UCSD-AML1 (cell line): ENCODE measurements at regions not wholly inside any gene's neighbourhood (a gene's known extent, or its start where the extent isn't known, plus 50 kb on each side); places are given as distances from the start of the nearest gene placed in this dataset.
"Not testable (repeated sequence)": the region's sequence is repeated elsewhere in the genome, so short reads cannot be mapped to it uniquely, and the experiment has no call there.

Experiments
- DNase-seq: peaks from one replicate; lab custom pipeline; 2025; ENCODE audit not compliant: unreplicated experiment; lab: John Stamatoyannopoulos, UW

- DNase-seq, result no peak
Measured at GRCh38 chr5:44942524-44943001, 133.8 kb downstream of the MRPS30 start.

- DNase-seq, result no peak
Measured at GRCh38 chr5:44943647-44944046, 134.9 kb downstream of the MRPS30 start.

GRCh38 chr5:44945743-44946142, 137.0 kb downstream of the MRPS30 start:
- no peak for DNase-seq

- DNase-seq, result no peak
Measured at GRCh38 chr5:44949687-44950086, 140.9 kb downstream of the MRPS30 start.

- no peak for DNase-seq
Measured at GRCh38 chr5:44951371-44951770, 142.6 kb downstream of the MRPS30 start.

- no peak for DNase-seq
Measured at GRCh38 chr5:44952376-44952775, 143.6 kb downstream of the MRPS30 start.

- no peak for DNase-seq
Measured at GRCh38 chr5:44953078-44953477, 144.3 kb downstream of the MRPS30 start.

- not testable (repeated sequence) for DNase-seq
Measured at GRCh38 chr5:44958943-44959454, 150.3 kb downstream of the MRPS30 start.

- no peak for DNase-seq
Measured at GRCh38 chr5:44969825-44970224, 161.1 kb downstream of the MRPS30 start.

- not testable (repeated sequence) for DNase-seq
Measured at GRCh38 chr5:44970963-44971362, 162.2 kb downstream of the MRPS30 start.

- no peak for DNase-seq
Measured at GRCh38 chr5:44974813-44975212, 166.1 kb downstream of the MRPS30 start.

GRCh38 chr5:44981708-44982107, 173.0 kb downstream of the MRPS30 start:
- DNase-seq, result no peak

- no peak for DNase-seq
Measured at GRCh38 chr5:44983006-44983405, 174.3 kb downstream of the MRPS30 start.

- DNase-seq, result no peak
Measured at GRCh38 chr5:44987026-44987425, 178.3 kb downstream of the MRPS30 start.

- no peak for DNase-seq
Measured at GRCh38 chr5:44991693-44992092, 182.9 kb downstream of the MRPS30 start.

- no peak for DNase-seq
Measured at GRCh38 chr5:44993286-44993685, 184.5 kb downstream of the MRPS30 start.

- no peak for DNase-seq
Measured at GRCh38 chr5:44997506-44997905, 188.8 kb downstream of the MRPS30 start.

GRCh38 chr5:45007102-45007501, 198.4 kb downstream of the MRPS30 start:
- DNase-seq, result not testable (repeated sequence)

- DNase-seq, result no peak
Measured at GRCh38 chr5:45017568-45017967, 208.8 kb downstream of the MRPS30 start.

- DNase-seq, result no peak
Measured at GRCh38 chr5:45029553-45029952, 220.8 kb downstream of the MRPS30 start.

- no peak for DNase-seq
Measured at GRCh38 chr5:45035991-45036390, 227.2 kb downstream of the MRPS30 start.

- DNase-seq, result no peak
Measured at GRCh38 chr5:45037927-45038326, 229.2 kb downstream of the MRPS30 start.

- no peak for DNase-seq
Measured at GRCh38 chr5:45038366-45038987, 229.7 kb downstream of the MRPS30 start.
